Stimulated activated CD4-positive, alpha-beta T cell treated with anti-CD3 and anti-CD28 coated beads, Interleukin-1b, Interleukin-23, amount 100 ng/mL, for 4 hours (primary cell): ENCODE measurements at regions not wholly inside any gene's neighbourhood (a gene's known extent, or its start where the extent isn't known, plus 50 kb on each side); places are given as distances from the start of the nearest gene placed in this dataset.
A peak's percentile ranks its signal among the peaks of the same experiment; 100 is the strongest.

Source experiments
- DNase-seq, 2 donors: peaks; one replicate each; pipeline ENCODE4 v3.0.0-alpha.2; 2020; ENCODE audit warnings: low read depth in 2 of 2

- DNase-seq: no peak
These were observed 287.6 kb upstream of the E2F7 start for GRCh38 chr12:77352946-77353345.

- no peak for DNase-seq
These were observed 286.5 kb upstream of the E2F7 start for GRCh38 chr12:77351860-77352259.

- no peak for DNase-seq
These were observed 284.5 kb upstream of the E2F7 start for GRCh38 chr12:77349689-77350370.

DNA sequence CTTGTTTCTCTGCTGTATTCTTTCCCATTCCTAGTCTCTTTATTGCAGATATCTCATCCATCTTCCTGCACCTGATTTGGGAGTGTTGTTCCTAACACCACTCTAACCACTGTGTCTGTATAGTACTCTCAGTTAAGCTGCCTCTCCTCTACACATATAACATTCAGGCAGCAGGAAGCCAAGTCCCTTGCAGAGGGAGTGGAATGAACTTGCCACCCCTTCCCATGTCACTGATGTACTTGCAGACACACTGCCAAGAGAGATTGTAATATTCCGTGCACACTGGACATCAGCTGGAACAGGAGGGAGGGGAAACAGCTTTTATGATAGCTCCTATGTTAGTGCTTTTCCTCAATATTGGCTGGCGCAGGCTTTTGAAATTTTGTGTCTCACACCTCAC, 281.6 kb upstream of the E2F7 start:
- DNase-seq: no peak

- no peak for DNase-seq
These were observed 280.0 kb upstream of the E2F7 start for GRCh38 chr12:77345336-77345735.

GRCh38 chr12:77344651-77345050, 279.3 kb upstream of the E2F7 start:
- DNase-seq: no peak

- DNase-seq: no peak
These were observed 277.9 kb upstream of the E2F7 start for GRCh38 chr12:77343291-77343690.

DNA sequence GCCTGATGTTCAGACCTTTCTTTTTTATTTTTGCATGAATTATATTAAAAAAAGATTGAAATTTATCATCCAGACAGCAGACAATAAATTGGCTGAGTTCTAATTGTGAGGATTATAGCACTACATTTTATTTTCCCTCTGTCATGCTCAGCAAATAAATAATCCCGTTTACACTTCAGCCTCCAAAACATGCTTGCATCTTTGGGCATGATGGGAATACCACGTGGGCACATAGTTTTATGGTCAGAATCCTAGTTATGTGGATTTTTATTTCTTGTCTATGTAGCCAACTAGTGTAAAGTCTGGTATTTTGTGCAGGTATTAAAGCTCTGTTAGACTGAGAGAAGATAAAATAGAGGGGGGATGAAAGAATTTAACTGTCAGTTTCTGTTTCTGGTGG, 276.9 kb upstream of the E2F7 start:
- no peak for DNase-seq

- DNase-seq: no peak
These were observed 274.2 kb upstream of the E2F7 start for GRCh38 chr12:77339610-77340009.

DNA sequence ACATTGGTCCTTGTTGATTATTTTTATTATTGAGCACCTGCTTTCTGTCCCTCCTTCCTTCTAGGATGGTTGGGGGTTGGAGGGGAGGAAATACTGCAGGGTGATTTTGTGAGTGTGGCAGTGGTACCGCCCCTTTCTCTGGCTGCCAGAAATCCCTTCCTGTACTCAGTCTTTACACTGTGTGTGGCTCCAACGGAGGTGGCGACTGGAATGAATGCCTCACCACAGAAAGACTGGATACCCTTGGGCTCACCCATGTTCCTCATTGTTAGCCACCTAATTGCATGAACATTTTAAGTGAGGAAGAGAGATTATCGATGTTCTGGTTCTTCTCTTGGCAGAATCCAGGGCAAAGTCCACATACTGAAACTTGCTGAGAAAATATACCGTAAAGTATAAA, 272.0 kb upstream of the E2F7 start:
- no peak for DNase-seq

- no peak for DNase-seq
These were observed 269.4 kb upstream of the E2F7 start for GRCh38 chr12:77334806-77335205.

DNA sequence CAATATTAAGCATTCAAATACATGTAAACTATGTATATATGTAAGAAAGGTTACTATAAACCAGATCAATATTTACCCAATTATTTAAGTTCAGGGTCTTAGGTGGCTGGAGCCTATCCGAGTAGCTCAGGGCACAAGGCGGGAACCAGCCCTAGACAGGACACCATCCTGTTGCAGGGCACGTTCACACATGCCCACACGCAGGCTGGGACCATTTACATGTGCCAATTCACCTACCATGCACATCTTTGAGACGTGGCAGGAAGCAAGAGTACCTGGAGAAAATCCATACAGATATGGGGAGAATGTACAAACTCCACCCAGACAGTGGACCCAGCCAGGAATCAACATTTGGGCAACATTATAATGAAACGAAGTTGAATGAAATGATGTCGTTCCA, 263.0 kb upstream of the E2F7 start:
- no peak for DNase-seq

DNA sequence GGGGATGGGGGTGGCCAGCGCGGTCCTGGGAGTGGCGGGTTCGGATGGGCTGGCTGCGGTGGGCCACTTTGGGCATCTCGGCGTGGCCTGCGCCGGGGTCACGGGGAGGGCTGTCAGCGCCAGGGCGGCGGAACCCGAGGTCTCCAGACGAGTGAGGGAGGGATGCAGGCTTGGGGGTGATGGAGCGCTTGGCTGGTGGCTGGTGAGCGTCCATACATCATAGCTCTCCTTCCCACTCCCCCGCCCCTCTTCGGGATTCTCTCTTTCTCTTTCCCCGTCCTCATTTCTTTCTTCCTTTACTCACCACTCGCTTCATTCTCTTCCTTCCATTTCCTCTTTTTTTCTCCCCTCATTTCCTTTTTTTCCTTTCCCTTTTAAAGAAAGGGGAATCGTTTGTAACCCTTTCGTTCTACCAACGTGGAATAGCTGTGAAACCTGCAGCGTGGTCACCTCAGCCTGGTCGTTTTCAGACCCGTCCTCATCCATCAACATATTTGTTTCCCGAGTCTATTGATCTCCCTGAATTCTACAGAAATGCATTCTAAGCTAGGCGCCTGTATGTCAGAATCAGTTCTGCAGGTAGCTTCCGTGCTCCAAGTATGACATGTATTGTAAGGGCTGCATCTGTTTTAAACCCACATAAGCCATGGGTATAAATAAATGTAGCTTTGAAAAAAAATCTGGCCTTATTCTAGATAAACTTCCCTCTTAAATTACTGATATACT, 260.3 kb upstream of the E2F7 start:
- no peak for DNase-seq

- peak in 1 of 2 donors; percentile 2 for DNase-seq
These were observed 259.5 kb upstream of the E2F7 start for GRCh38 chr12:77324763-77325468.

DNA sequence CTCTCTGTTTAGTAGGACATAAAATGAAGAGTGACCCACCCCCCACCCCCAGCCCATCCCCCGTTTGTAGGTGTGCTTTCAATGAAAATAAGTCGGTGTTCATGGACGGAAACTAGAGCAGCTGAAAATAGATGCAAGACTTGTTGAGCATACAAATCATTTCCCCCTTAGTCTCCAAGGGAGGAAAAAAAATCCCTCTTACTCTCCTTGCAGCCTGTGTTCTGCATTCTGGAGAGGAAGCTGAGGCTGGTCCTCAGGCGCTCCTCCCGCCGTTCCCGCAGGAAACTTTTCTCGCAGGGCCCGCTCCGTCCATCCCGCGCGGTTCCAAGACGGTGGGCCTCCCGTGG, 259.0 kb upstream of the E2F7 start:
- no peak for DNase-seq

- no peak for DNase-seq
These were observed 258.5 kb upstream of the E2F7 start for GRCh38 chr12:77323788-77324415.

DNA sequence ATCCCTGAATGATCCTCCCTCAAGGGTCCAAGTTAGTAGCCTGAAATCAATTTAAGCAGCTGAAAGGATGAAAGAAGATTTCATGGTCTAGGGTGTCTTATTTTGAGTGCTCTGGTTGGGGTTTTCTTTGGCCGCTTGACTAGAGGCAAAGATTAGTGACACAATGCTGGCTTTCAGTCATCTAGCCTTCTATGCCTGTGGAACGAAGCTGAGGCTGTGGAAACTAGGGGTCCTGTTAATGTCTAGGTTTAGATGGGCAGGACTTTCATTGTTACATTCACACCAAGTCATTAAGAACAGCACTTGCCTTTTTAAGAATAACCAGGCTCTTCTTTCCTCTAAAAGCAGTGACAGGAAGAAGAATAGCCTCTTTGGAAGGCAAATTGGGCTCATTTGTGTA, 253.8 kb upstream of the E2F7 start:
- no peak for DNase-seq

GRCh38 chr12:77315407-77315806, 250.0 kb upstream of the E2F7 start:
- no peak for DNase-seq

DNA sequence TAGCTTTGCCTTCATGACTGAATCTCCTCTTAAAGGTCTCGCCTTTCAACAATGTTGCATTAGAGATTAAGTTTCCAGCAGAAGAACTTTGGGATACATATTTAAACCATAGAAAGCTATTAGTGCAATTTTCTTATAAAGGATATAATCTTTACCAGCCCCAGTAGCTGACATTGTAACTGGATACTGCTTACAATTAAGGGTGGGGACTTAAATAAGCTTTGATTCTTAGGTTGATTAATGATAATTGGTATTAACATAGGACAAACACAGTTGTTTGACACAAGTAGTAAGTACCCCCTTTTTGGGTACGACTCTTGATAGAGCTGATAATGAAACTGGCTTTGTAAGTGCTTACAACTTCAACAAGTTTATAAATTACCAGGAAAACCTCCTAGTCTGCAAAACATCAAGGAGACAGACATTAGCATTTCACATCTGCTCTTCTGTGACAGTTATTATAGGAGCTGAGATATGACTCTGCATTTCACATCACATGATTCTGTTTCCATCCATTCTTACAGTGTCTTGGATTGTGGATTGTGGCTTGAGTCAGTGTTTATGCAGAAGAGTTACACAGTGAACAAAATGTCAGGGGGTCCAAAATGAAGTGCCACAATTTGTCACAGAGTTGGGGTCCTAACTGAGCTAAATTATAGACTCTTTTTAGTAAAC, 249.1 kb upstream of the E2F7 start:
- no peak for DNase-seq

GRCh38 chr12:77308056-77308455, 242.7 kb upstream of the E2F7 start:
- no peak for DNase-seq

DNA sequence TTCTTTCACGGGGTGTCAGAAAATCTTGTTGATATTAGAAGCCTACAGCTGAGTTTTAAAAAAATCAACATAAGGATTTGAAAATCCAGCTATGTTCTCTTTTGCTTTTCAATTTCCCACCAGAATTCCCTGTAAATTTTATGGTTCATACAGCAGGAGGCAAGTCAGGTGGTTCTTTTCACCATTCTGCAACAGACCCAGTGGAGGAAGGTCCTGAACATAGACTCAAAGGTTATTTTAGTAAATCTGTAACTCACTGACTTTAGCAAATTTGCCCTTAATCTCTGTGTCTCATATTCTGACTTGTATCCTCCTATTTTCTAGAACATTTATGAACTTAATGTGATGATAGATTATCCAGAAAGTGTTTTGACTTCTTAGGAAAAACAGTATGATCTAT, 235.4 kb upstream of the E2F7 start:
- DNase-seq: no peak
